HG03521 (cell line): ENCODE measurements at regions not wholly inside any gene's neighbourhood (a gene's known extent, or its start where the extent isn't known, plus 50 kb on each side); places are given as distances from the start of the nearest gene placed in this dataset.
"Not testable (repeated sequence)": the region's sequence is repeated elsewhere in the genome, so short reads cannot be mapped to it uniquely, and the experiment has no call there.

Experiments used
- ATAC-seq: cut with Tn5 transposase; IDR thresholded peaks from one replicate; pipeline ENCODE4 v1.9.1; 2021; ENCODE audit warnings: mild to moderate bottlenecking, moderate library complexity; ENCODE audit not compliant: unreplicated experiment

GRCh38 chr5:12204761-12205160 lies 300.5 kb upstream of the CTNND2 start:
- ATAC-seq = no peak

DNA sequence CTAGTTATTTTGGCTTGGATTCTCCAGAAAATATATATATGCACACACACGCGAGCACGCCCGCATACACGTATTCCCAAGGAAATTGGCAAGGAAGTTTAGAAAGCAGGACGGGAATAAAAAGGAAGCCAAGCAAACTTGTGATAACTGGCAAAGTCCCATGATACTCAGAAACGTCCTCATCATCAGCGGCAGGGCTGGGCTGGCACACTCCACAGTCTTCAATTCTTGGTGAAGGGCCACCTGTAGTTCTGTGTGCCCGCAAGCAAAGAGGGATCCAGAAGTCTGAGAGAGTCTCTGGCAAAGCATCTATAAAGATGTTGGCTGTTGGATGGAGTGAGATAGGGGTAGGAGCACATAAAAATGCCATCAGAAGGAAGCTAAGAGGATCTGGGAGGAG lies 289.3 kb upstream of the CTNND2 start:
- ATAC-seq = no peak

- ATAC-seq = no peak
These were observed 278.8 kb upstream of the CTNND2 start for GRCh38 chr5:12183003-12183402.

- ATAC-seq = no peak
These were observed 273.6 kb upstream of the CTNND2 start for GRCh38 chr5:12177851-12178250.

GRCh38 chr5:12177225-12177624 lies 273.0 kb upstream of the CTNND2 start:
- no peak for ATAC-seq

DNA sequence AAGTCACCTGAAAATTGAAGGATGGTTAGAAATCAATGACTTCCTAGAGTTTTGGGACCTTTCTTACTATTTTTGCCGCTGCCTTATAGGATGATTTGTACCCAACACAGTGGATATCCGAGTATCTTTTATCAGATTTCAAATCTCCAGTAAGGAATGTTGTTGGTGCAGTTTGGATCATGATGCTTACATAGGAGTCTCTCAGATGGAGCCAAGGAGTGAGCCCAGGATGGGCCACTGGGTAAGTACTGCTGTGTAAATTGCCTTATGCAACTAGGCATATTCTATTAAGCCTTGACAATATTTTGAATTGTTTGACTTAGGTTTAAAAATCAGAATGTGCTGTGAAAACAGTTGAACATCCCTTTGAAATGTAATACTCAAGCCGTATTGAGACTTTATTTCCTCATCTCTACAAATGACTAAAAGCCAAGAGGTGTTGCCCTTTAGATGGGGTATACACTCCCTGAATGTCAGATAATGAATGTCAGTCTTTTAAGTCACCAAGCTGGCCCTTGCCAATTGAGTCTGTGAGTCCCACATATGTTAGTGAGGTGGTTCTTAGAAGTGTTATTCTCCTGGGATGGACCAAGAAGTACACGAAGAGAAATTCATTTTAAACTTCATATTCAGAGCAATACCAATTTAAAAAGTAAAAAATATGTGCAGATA lies 271.8 kb upstream of the CTNND2 start:
- no peak for ATAC-seq

DNA sequence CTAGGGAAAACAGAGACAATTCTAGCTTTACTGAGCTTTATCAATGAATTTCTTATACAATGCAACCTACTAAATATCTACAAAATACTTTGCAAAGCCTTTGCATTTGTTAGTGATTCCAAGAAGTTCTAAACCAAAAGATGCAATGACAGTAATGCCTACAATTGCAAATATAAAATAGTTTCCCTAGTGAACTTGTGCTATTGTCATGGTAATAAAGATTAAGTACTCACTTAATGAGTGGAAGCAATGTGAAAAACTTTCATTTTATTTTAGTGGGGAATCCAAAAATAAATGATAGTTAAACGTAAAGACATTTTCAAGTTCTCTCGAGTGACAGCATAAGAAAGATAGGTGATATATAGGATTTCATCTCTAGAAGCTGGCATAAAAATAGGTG lies 270.5 kb upstream of the CTNND2 start:
- no peak for ATAC-seq

DNA sequence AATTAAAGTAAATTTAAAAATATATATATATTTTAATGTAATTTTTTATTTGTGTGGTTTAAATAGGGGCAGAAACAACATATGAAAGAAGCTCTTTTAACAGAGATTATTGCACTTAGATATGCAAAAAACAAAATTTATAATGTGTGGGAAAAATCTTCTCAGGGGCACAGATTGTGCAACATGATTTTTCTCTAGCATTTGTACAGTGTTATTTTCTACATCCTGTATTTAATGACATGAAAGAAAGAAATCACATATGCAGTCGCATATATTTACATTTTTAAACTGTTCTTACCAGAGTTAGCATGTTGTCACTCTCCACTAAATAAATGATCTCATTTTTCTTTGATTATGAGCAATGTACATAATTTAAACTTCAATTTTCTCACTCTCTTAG lies 265.3 kb upstream of the CTNND2 start:
- ATAC-seq = no peak

- ATAC-seq = no peak
These were observed 258.6 kb upstream of the CTNND2 start for GRCh38 chr5:12162863-12163262.

- no peak for ATAC-seq
These were observed 243.3 kb upstream of the CTNND2 start for GRCh38 chr5:12147513-12147912.

DNA sequence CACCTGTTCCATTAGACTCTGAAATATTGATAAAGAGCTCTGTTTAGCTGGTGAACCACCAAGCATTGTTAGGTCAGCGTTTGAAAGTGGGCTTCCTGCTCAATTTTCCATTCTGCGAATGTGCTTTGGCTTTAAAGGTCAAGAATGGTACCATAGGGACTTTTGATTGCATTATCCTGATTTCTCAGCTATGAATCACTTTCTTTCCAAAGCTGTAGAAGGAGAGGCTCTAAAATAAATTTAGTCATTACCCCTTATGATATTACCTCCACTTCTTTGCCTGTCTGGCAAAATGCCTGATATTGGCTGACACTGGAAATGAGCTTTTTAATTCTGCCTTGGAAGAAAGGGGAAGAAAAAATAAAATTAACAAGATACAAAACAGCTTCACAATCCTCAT lies 237.2 kb upstream of the CTNND2 start:
- ATAC-seq = no peak

DNA sequence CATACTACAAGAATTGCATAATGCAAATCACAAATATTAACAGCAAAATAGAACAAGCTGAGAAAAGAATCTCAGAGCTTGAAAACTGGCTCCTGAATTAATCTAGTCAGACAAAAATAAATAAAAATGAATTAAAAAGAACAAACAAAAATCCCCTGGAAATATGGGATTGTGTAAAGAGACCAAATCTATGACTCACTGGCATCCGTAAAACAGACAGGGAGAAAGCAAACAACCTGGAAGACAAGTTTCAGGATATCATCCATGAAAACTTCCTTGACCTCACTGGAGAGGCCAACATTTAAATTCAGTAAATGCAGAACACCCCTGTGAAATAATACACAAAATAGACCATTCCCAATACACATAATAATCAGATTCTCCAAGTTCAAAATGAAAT lies 229.3 kb upstream of the CTNND2 start:
- ATAC-seq = no peak

DNA sequence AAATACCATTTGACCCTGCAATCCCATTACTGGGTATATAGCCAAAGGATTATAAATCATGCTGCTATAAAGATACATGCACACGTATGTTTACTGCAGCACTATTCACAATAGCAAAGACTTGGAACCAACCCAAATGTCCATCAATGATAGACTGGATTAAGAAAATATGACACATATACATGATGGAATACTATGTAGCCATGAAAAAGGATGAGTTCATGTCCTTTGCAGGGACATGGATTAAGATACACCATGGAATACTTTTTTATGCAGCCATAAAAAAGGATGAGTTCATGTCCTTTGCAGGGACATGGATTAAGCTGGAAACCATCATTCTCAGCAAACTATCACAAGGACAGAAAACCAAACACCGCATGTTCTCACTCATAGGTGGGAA lies 226.8 kb upstream of the CTNND2 start:
- ATAC-seq = not testable (repeated sequence)

DNA sequence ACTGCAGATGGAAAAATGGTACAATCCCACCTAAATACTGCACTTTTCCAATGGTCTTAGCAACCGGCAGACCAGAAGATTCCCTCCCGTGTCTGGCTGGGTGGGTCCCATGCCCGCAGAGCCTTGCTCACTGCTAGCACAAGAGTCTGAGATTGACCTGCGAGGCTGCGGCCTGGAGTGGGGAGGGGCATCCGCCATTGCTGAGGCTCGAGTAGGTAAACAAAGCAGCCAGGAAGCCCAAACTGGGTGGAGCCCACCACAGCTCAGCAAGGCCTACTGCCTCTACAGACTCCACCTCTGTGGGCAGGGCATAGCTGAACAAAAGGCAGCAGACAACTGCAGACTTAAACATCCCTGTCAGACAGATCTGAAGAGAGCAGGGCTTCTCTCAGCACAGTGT lies 221.6 kb upstream of the CTNND2 start:
- ATAC-seq = no peak

GRCh38 chr5:12119657-12120056 lies 215.4 kb upstream of the CTNND2 start:
- no peak for ATAC-seq

DNA sequence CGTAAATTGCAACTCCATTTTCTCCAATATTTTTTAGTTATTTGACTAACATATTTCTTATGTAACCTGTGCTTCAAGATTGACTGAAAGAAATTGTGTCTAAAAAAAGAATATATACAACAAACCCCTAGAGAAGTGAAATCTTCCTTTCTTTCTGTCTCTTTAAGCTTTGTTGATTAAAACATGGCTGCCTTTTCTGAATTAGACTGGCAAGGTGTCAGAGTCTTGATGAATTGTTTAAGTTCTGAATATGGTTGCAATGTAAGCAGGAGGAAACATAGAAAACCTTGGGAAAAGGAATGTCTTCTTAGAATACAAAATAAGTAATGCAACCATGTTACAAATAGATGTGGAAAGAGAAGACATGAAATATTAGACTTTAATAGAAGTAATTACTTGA lies 209.8 kb upstream of the CTNND2 start:
- no peak for ATAC-seq

GRCh38 chr5:12113062-12113461 lies 208.8 kb upstream of the CTNND2 start:
- no peak for ATAC-seq

- no peak for ATAC-seq
These were observed 207.0 kb upstream of the CTNND2 start for GRCh38 chr5:12111261-12111660.

- ATAC-seq = no peak
These were observed 206.4 kb upstream of the CTNND2 start for GRCh38 chr5:12110629-12111028.

GRCh38 chr5:12109075-12109688 lies 204.9 kb upstream of the CTNND2 start:
- no peak for ATAC-seq

- ATAC-seq = no peak
These were observed 197.9 kb upstream of the CTNND2 start for GRCh38 chr5:12102151-12102550.

DNA sequence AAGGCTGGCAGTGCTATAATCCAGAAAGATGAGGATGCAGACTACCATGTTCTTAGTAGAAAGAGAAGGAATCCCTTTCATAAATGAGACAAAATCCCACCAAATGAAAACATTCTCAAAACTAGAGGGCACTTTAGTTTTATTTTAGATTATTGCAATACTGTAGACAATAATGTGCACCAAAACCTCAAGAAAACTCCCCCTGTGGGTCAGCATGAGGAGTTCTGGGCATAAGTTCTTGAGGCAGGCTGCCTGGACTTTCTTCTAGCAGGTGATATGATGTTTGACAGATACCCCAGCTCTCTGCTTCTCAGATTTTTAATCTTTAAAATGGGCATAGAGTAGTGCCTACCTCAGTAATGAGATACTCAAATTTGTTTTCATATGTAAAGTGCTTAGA lies 196.3 kb upstream of the CTNND2 start:
- no peak for ATAC-seq

- ATAC-seq = no peak
These were observed 195.1 kb upstream of the CTNND2 start for GRCh38 chr5:12099296-12099695.
